MCF 10A (cell line): ENCODE measurements at regions not wholly inside any gene's neighbourhood (a gene's known extent, or its start where the extent isn't known, plus 50 kb on each side); places are given as distances from the start of the nearest gene placed in this dataset.

Experiments used
- BruUV-seq: library from RNA; stranded (reverse); fragments of 400-500 nt; replicated peaks from 2 replicates; lab custom pipeline; 2021; lab: Mats Ljungman, UMichigan
- CTCF ChIA-PET: fragments of 300-600 bp; sonication (Branson Sonifier 250); formaldehyde crosslinking; extraction: SDS; loops from one replicate; lab custom pipeline; 2021; ENCODE audit warnings: antibody characterized with exemption, inconsistent platforms; lab: Yijun Ruan, JAX
- POLR2A ChIA-PET: fragments of 300-600, 350-650 bp; sonication (Branson Sonifier 250); formaldehyde crosslinking; extraction: SDS; loops from one replicate; lab custom pipeline; 2020; ENCODE audit warnings: antibody characterized with exemption, inconsistent platforms; lab: Yijun Ruan, JAX
- DNase-seq: peaks from one replicate; pipeline ENCODE4 v3.0.0-alpha.2; 2018; ENCODE audit not compliant: unreplicated experiment
- H3K27ac Mint-ChIP-seq: one replicate; pipeline ENCODE4 v1.8.0; 2022; ENCODE audit warnings: mild to moderate bottlenecking, low read depth, mixed read lengths; ENCODE audit not compliant: unreplicated experiment
- H3K27me3 Mint-ChIP-seq: one replicate; pipeline ENCODE4 v1.8.0; 2022; ENCODE audit warnings: mixed read lengths; ENCODE audit not compliant: insufficient read depth, unreplicated experiment
- H3K36me3 Mint-ChIP-seq: one replicate; pipeline ENCODE4 v1.8.0; 2022; ENCODE audit warnings: mild to moderate bottlenecking, moderate library complexity, mixed read lengths; ENCODE audit not compliant: insufficient read depth, unreplicated experiment
- H3K4me1 Mint-ChIP-seq: one replicate; pipeline ENCODE4 v1.8.0; 2022; ENCODE audit warnings: mixed read lengths; ENCODE audit not compliant: insufficient read depth, unreplicated experiment
- H3K4me3 Mint-ChIP-seq: one replicate; pipeline ENCODE4 v1.8.0; 2022; ENCODE audit warnings: mild to moderate bottlenecking, moderate library complexity, mixed read lengths; ENCODE audit not compliant: unreplicated experiment
- H3K9me3 Mint-ChIP-seq: one replicate; pipeline ENCODE4 v1.8.0; 2022; ENCODE audit warnings: mixed read lengths; ENCODE audit not compliant: unreplicated experiment
- CTCF ChIP-seq: fragments of 200-600 bp; IDR thresholded peaks from one replicate; pipeline ENCODE4 v1.8.0; 2022; ENCODE audit warnings: antibody characterized with exemption, mild to moderate bottlenecking; ENCODE audit not compliant: unreplicated experiment
- intact Hi-C: fragments of 100-400 bp; cut with micrococcal nuclease; formaldehyde crosslinking; loops from 2 replicates; pipeline ENCODE4 v1.14.1; 2022

- Mint-ChIP-seq H3K27ac (no peak overlapping the region), H3K36me3 (no peaks in the 10 kb centered on the region), H3K4me1 (peaks cover 8% of the 10 kb centered on the region), H3K27me3 (no peaks in the 10 kb centered on the region), H3K4me3 (no peak overlapping the region), H3K9me3 (peaks cover 6% of the 10 kb centered on the region)
- POLR2A ChIA-PET = interaction anchor here (0.6 kb wide), 1 partner anchor 459 kb away, joined by 3 read pairs; no protein-coding TSS in a partner anchor
- no peak for TF ChIP-seq CTCF
- intact Hi-C loops = no loop called here
- CTCF ChIA-PET = interaction anchor here (0.5 to 2.4 kb wide), 5 partner anchors 81 to 445 kb away, joined by 3 to 11 read pairs (median 3); no protein-coding TSS in a partner anchor
- BruUV-seq = no TSS peak
- no peak for DNase-seq
These were observed 153.5 kb upstream of the LYZL1 start for GRCh38 chr10:29135337-29135736.

GRCh38 chr10:29136411-29136810, 152.5 kb upstream of the LYZL1 start:
- no peak overlapping the region for H3K4me3 Mint-ChIP-seq
- no peaks in the 10 kb centered on the region for H3K27me3 Mint-ChIP-seq
- CTCF ChIA-PET = no interaction called here
- H3K27ac Mint-ChIP-seq = no peak overlapping the region
- POLR2A ChIA-PET = interaction anchor here (0.6 kb wide), 2 partner anchors 148 to 472 kb away, joined by 3 read pairs; no protein-coding TSS in a partner anchor
- intact Hi-C loops = no loop called here
- H3K4me1 Mint-ChIP-seq = peaks cover 13% of the 10 kb centered on the region
- H3K9me3 Mint-ChIP-seq = peaks cover 6% of the 10 kb centered on the region
- no TSS peak for BruUV-seq
- peak; percentile 41 for DNase-seq
- no peaks in the 10 kb centered on the region for H3K36me3 Mint-ChIP-seq
- no peak for TF ChIP-seq CTCF

GRCh38 chr10:29140151-29140550, 148.7 kb upstream of the LYZL1 start:
- POLR2A ChIA-PET = no interaction called here

GRCh38 chr10:29140991-29141390, 147.9 kb upstream of the LYZL1 start:
- H3K36me3 Mint-ChIP-seq = no peaks in the 10 kb centered on the region
- POLR2A ChIA-PET = no interaction called here
- TF ChIP-seq CTCF = no peak
- CTCF ChIA-PET = interaction anchor here (1.5 kb wide), 1 partner anchor 163 kb away, joined by 4 read pairs; no protein-coding TSS in a partner anchor
- H3K4me3 Mint-ChIP-seq = no peak overlapping the region
- H3K9me3 Mint-ChIP-seq = peaks cover 6% of the 10 kb centered on the region
- H3K27me3 Mint-ChIP-seq = no peaks in the 10 kb centered on the region
- no TSS peak for BruUV-seq
- DNase-seq = peak; percentile 34
- intact Hi-C loops = loop anchor here (5.0 kb wide), 1 partner anchor 101 kb away; no protein-coding TSS in a partner anchor
- peaks cover 28% of the 10 kb centered on the region for H3K4me1 Mint-ChIP-seq
- peak overlapping the region; percentile 72 for H3K27ac Mint-ChIP-seq

More at GRCh38 chr10:29140151-29140550, 148.7 kb upstream of the LYZL1 start:
- no peak for DNase-seq
- CTCF ChIA-PET = interaction anchor here (0.9 kb wide), 1 partner anchor 13 kb away, joined by 3 read pairs; no protein-coding TSS in a partner anchor
- TF ChIP-seq CTCF = no peak
- Mint-ChIP-seq H3K4me3 (no peak overlapping the region), H3K4me1 (peaks cover 28% of the 10 kb centered on the region), H3K27ac (no peak overlapping the region), H3K36me3 (no peaks in the 10 kb centered on the region), H3K27me3 (no peaks in the 10 kb centered on the region), H3K9me3 (peaks cover 6% of the 10 kb centered on the region)
- intact Hi-C loops = loop anchor here (5.0 kb wide), 1 partner anchor 102 kb away; no protein-coding TSS in a partner anchor
- no TSS peak for BruUV-seq
